Tibial nerve (tissue), 4 donors: ENCODE measurements at regions not wholly inside any gene's neighbourhood (a gene's known extent, or its start where the extent isn't known, plus 50 kb on each side); places are given as distances from the start of the nearest gene placed in this dataset.
"Not testable (repeated sequence)": the region's sequence is repeated elsewhere in the genome, so short reads cannot be mapped to it uniquely, and the experiment has no call there.

Experiments
- DNase-seq, 2 donors: peaks; one replicate each; pipeline ENCODE4 v3.0.0-alpha.2; 2019; ENCODE audit warnings: low spot score in 2 of 2
- H3K27ac ChIP-seq, 4 donors: fragments of 200-600 bp; sonication (generic) in 3 of 4; one replicate each; pipeline ENCODE4 v1.5.1; 2017 to 2019; ENCODE audit warnings: mild to moderate bottlenecking in 1 of 4
- H3K27me3 ChIP-seq, 2 donors: fragments of 200-600 bp; sonication (generic) in 1 of 2; one replicate each; pipeline versions ENCODE4 v1.5.1 to v1.6.0; 2017 to 2019
- H3K36me3 ChIP-seq, 3 donors: fragments of 200-600 bp; sonication (generic); one replicate each; pipeline ENCODE4 v1.5.1; 2018 to 2019
- H3K4me1 ChIP-seq, 4 donors: fragments of 200-600 bp; sonication (generic) in 3 of 4; one replicate each; pipeline ENCODE4 v1.5.1; 2017 to 2019
- H3K4me3 ChIP-seq, 4 donors: fragments of 200-600 bp; sonication (generic) in 3 of 4; one replicate each; pipeline ENCODE4 v1.5.1; 2017 to 2019; ENCODE audit warnings: mild to moderate bottlenecking in 1 of 4, moderate library complexity in 1 of 4
- H3K9me3 ChIP-seq, 4 donors: fragments of 200-600 bp; sonication (generic) in 3 of 4; one replicate each; pipeline ENCODE4 v1.5.1; 2017 to 2019
- CTCF ChIP-seq, 5 experiments: fragments of 200-600 bp in 3 of 5; fragments of 450-650 bp in 2 of 5; sonication (generic) in 3 of 5; IDR thresholded peaks; one replicate each; pipeline ENCODE4 v1.5.1; 2016 to 2019; ENCODE audit warnings: antibody characterized with exemption in 5 of 5, mild to moderate bottlenecking in 3 of 5, moderate library complexity in 2 of 5
- EP300 ChIP-seq, 2 donors: sonication (generic); formaldehyde crosslinking; IDR thresholded peaks; one replicate each; pipeline ENCODE4 v1.6.1; 2017; ENCODE audit warnings: antibody characterized with exemption in 2 of 2, mild to moderate bottlenecking in 1 of 2
- POLR2A ChIP-seq, 2 donors: fragments of 450-650 bp; IDR thresholded peaks; one replicate each; pipeline ENCODE4 v1.6.1; 2017; ENCODE audit warnings: antibody characterized with exemption in 2 of 2, mild to moderate bottlenecking in 2 of 2, moderate library complexity in 2 of 2
- WGBS, 2 donors: methylation state at CpG; one replicate each; pipeline ENCODE4 v1.1.5; 2018; 5-methylcytosine and 5-hydroxymethylcytosine counted together

- H3K27ac ChIP-seq, result no peak overlapping the region
- H3K4me3 ChIP-seq, result no peak overlapping the region
- no peaks in the 10 kb centered on the region for H3K27me3 ChIP-seq
- WGBS, 2 donors, result 56 to 59% methylated on average over 5 of the region's 5 CpGs
- no peak for DNase-seq
- H3K9me3 ChIP-seq, result peaks cover 0 to 17% (median 0%) of the 10 kb centered on the region in 4 donors
- H3K36me3 ChIP-seq, result no peaks in the 10 kb centered on the region
- TF ChIP-seq EP300 (IDR thresholded peaks at IDR 0.05), result no peak
- no peak for TF ChIP-seq POLR2A (IDR thresholded peaks at IDR 0.05)
- no peak for TF ChIP-seq CTCF (IDR thresholded peaks at IDR 0.05)
- H3K4me1 ChIP-seq, result no peaks in the 10 kb centered on the region
These were observed 147.1 kb upstream of the GRIK3 start for GRCh38 chr1:37181425-37181824.

GRCh38 chr1:37184789-37185188 lies 150.5 kb upstream of the GRIK3 start:
- H3K9me3 ChIP-seq, result peaks cover 0 to 17% (median 0%) of the 10 kb centered on the region in 4 donors
- TF ChIP-seq CTCF (IDR thresholded peaks at IDR 0.05) (no peak), POLR2A (IDR thresholded peaks at IDR 0.05) (no peak), EP300 (IDR thresholded peaks at IDR 0.05) (no peak)
- WGBS, 2 donors, result 61 to 64% methylated on average over 1 of the region's 1 CpG
- H3K27ac ChIP-seq, result no peak overlapping the region
- no peaks in the 10 kb centered on the region for H3K4me1 ChIP-seq
- no peaks in the 10 kb centered on the region for H3K27me3 ChIP-seq
- H3K4me3 ChIP-seq, result no peak overlapping the region
- DNase-seq, result no peak
- H3K36me3 ChIP-seq, result no peaks in the 10 kb centered on the region

GRCh38 chr1:37186246-37186756 lies 152.0 kb upstream of the GRIK3 start:
- WGBS, 2 donors, result 89 to 100% methylated on average over 1 of the region's 1 CpG
- TF ChIP-seq EP300 (IDR thresholded peaks at IDR 0.05), result no peak
- TF ChIP-seq CTCF (IDR thresholded peaks at IDR 0.05), result no peak
- TF ChIP-seq POLR2A (IDR thresholded peaks at IDR 0.05), result no peak
- H3K4me1 ChIP-seq, result no peaks in the 10 kb centered on the region
- H3K27ac ChIP-seq, result no peak overlapping the region
- H3K4me3 ChIP-seq, result no peak overlapping the region
- no peaks in the 10 kb centered on the region for H3K36me3 ChIP-seq
- no peak for DNase-seq
- peaks cover 0 to 17% (median 0%) of the 10 kb centered on the region in 4 donors for H3K9me3 ChIP-seq
- no peaks in the 10 kb centered on the region for H3K27me3 ChIP-seq

GRCh38 chr1:37189111-37189510 lies 154.8 kb upstream of the GRIK3 start:
- TF ChIP-seq EP300 (IDR thresholded peaks at IDR 0.05), result no peak
- TF ChIP-seq POLR2A (IDR thresholded peaks at IDR 0.05), result no peak
- no peak for TF ChIP-seq CTCF (IDR thresholded peaks at IDR 0.05)
- Histone ChIP-seq H3K4me3 (no peak overlapping the region), H3K27ac (no peak overlapping the region), H3K36me3 (no peaks in the 10 kb centered on the region), H3K9me3 (peaks cover 0 to 6% (median 0%) of the 10 kb centered on the region in 4 donors), H3K4me1 (no peaks in the 10 kb centered on the region), H3K27me3 (no peaks in the 10 kb centered on the region)
- no peak for DNase-seq
- 26 to 37% methylated on average over 3 of the region's 3 CpGs for WGBS, 2 donors

- TF ChIP-seq EP300 (IDR thresholded peaks at IDR 0.05) (no peak), CTCF (IDR thresholded peaks at IDR 0.05) (no peak), POLR2A (IDR thresholded peaks at IDR 0.05) (no peak)
- H3K9me3 ChIP-seq, result peaks cover 0 to 26% (median 0%) of the 10 kb centered on the region in 4 donors
- no peak overlapping the region for H3K4me3 ChIP-seq
- peaks cover 0 to 4% (median 0%) of the 10 kb centered on the region in 4 donors for H3K4me1 ChIP-seq
- DNase-seq, result no peak
- H3K27ac ChIP-seq, result no peak overlapping the region
- H3K27me3 ChIP-seq, result no peaks in the 10 kb centered on the region
- WGBS, 2 donors, result 28 to 41% methylated on average over 3 of the region's 3 CpGs
- no peaks in the 10 kb centered on the region for H3K36me3 ChIP-seq
These were observed 163.1 kb upstream of the GRIK3 start for GRCh38 chr1:37197411-37197810.

GRCh38 chr1:37214305-37214704 lies 180.0 kb upstream of the GRIK3 start:
- H3K9me3 ChIP-seq, DNase-seq, H3K27ac ChIP-seq, H3K4me1 ChIP-seq, H3K27me3 ChIP-seq, H3K36me3 ChIP-seq, H3K4me3 ChIP-seq: not testable (repeated sequence)
- 53 to 56% methylated on average over 5 of the region's 5 CpGs for WGBS, 2 donors
